VCaP (cell line): ENCODE measurements at regions not wholly inside any gene's neighbourhood (a gene's known extent, or its start where the extent isn't known, plus 50 kb on each side); places are given as distances from the start of the nearest gene placed in this dataset.

Experiments used
- H3K27ac ChIP-seq: fragments of 450-650 bp; 2 replicates; pipeline ENCODE4 v1.5.1; 2017
- TF ChIP-seq, protein P1 (sequence below): fragments of 450-650 bp; conservative IDR thresholded peaks from 2 replicates; pipeline ENCODE4 v1.5.1; 2017; ENCODE audit warnings: mild to moderate bottlenecking, moderate library complexity

DNA sequence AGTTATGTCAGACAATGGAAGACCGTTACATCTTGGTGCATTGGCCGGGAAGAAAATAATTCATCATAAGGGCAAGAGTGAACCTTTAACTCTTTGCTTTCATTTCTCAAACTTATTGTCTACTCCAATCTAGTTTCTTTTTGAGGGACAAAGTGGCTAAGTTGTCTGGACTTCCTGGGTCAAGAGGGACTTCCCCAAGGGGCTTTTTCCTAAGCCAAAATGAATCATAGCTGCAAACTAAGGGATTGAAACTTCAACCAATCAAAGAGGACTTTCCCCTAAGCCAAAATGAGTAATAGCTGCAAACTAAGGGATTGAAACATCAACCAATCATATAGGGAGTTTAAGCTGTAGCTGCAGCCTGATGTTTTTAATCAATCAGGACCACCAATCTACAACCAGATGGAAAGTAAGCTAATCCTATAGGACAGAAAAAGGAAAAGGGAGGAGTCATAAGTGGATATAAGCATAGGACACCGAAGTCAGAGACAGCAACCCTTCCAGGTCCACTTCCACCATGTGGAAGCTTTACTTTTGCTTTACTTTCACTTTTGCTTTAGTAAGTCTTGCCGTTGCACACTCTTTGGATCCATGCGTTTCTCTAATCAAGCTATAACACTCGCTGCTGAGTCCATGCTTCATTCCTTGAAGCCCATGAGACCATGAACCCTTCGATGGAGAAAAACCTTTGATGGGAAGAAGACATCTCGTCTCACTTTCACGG lies 72.7 kb upstream of the UTY start:
- no peak overlapping the region for H3K27ac ChIP-seq
- TF ChIP-seq, protein P1, sequence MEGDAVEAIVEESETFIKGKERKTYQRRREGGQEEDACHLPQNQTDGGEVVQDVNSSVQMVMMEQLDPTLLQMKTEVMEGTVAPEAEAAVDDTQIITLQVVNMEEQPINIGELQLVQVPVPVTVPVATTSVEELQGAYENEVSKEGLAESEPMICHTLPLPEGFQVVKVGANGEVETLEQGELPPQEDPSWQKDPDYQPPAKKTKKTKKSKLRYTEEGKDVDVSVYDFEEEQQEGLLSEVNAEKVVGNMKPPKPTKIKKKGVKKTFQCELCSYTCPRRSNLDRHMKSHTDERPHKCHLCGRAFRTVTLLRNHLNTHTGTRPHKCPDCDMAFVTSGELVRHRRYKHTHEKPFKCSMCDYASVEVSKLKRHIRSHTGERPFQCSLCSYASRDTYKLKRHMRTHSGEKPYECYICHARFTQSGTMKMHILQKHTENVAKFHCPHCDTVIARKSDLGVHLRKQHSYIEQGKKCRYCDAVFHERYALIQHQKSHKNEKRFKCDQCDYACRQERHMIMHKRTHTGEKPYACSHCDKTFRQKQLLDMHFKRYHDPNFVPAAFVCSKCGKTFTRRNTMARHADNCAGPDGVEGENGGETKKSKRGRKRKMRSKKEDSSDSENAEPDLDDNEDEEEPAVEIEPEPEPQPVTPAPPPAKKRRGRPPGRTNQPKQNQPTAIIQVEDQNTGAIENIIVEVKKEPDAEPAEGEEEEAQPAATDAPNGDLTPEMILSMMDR: no peak

DNA sequence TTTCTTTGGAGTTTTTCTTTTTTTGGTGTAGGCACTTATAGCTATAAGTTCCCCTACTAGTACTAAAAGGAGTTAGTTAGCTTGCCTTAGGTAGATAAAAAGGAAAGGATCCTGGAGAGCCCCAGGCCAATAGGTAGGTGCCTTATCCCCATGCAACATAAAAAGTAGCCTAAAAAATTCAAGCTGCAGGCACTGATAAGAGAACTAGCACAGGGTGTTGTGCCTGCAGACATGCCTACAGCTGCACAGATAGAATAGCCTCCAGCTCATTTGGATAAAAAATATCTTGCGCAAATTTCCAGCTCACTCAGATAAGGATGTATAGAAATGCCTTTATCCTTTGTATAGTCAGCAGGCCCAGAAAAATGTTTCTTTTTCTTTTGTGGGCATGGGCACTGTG lies 71.4 kb upstream of the UTY start:
- TF ChIP-seq, protein P1: no peak
- no peak overlapping the region for H3K27ac ChIP-seq

DNA sequence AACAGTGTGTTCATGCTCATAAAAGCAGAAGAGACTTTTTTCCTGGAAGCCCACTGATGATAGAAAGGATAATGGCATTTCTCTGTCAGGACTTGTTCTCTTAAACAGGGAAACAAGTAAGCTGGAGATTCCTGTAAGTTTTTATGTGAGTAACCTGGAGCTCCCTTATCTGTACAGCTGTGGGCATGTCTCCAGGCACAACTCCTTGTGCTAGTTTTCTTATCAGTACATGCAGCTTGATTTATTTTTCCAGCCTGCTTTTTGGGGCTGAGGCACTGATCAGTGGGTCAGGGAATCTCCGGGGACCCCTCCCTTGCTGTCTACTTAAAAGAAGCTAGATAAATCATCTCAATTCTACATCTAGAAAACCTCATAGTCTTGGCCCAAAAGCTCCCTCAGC lies 64.7 kb upstream of the UTY start:
- TF ChIP-seq, protein P1: no peak
- H3K27ac ChIP-seq: peak overlapping the region; percentile 46

DNA sequence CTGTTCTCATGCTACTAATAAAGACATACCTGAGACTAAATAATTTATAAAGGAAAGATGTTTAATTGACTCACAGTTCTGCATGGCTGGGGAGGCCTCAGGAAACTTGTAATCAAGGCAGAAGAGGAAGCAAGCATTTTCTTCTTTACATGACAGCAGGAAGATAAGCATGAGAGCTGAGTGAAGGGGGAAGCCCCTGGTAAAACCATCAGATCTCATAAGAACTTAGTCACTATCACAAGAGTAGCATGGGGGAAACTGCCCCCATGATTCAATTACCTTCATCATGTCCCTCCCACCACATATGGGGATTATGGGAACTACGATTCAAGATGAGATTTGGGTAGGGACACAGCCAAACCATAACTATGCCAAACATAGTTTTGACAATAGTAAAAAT lies 58.1 kb upstream of the UTY start:
- H3K27ac ChIP-seq: no peak overlapping the region
- TF ChIP-seq, protein P1: no peak
